Mesodermal cell (in vitro differentiated cells): ENCODE measurements at regions not wholly inside any gene's neighbourhood (a gene's known extent, or its start where the extent isn't known, plus 50 kb on each side); places are given as distances from the start of the nearest gene placed in this dataset.

Experiments
- H3K27ac ChIP-seq: 2 replicates; pipeline ENCODE4 v1.7.0; 2013; ENCODE audit warnings: mild to moderate bottlenecking, low read depth, low read length, moderate library complexity; ENCODE audit not compliant: severe bottlenecking
- H3K36me3 ChIP-seq: 2 replicates; pipeline ENCODE4 v1.7.1; 2013; ENCODE audit warnings: mild to moderate bottlenecking, low read length, moderate library complexity; ENCODE audit not compliant: control insufficient read depth, insufficient read depth
- H3K4me1 ChIP-seq: one replicate; pipeline ENCODE4 v1.7.1; 2013; ENCODE audit warnings: mild to moderate bottlenecking, low read length; ENCODE audit not compliant: insufficient read depth, control insufficient read depth, poor library complexity, severe bottlenecking
- H3K4me3 ChIP-seq: 2 replicates; pipeline ENCODE4 v1.7.0; 2013; ENCODE audit warnings: low read length, control low read depth, mild to moderate bottlenecking; ENCODE audit not compliant: insufficient read depth, poor library complexity, severe bottlenecking; ENCODE audit errors: extremely low read depth
- H3K9me3 ChIP-seq: 2 replicates; pipeline ENCODE4 v1.7.1; 2013; ENCODE audit warnings: mild to moderate bottlenecking, low read length, moderate library complexity; ENCODE audit not compliant: control insufficient read depth
- WGBS, 2 experiments: methylation state at CpG; one replicate each; pipeline ENCODE4 v1.1.5; 2013; ENCODE audit warnings: missing lambda C conversion rate in 2 of 2; ENCODE audit not compliant: insufficient coverage in 2 of 2; 5-methylcytosine and 5-hydroxymethylcytosine counted together

- H3K9me3 ChIP-seq, result no peaks in the 10 kb centered on the region
- no peak overlapping the region for H3K27ac ChIP-seq
- H3K4me3 ChIP-seq, result no peak overlapping the region
- no peaks in the 10 kb centered on the region for H3K4me1 ChIP-seq
- 90 to 100% methylated on average over 2 to 4 of the region's 5 CpGs for WGBS, 2 experiments
- no peaks in the 10 kb centered on the region for H3K36me3 ChIP-seq
Measured at GRCh38 chr11:127619946-127620345, 619.4 kb upstream of the KIRREL3 start.

- Histone ChIP-seq H3K27ac (no peak overlapping the region), H3K4me3 (no peak overlapping the region), H3K9me3 (no peaks in the 10 kb centered on the region), H3K36me3 (no peaks in the 10 kb centered on the region), H3K4me1 (no peaks in the 10 kb centered on the region)
- 80% methylated on average over 1 of the region's 1 CpG; no CpG with 5 or more reads in 1 of the 2 experiments for WGBS, 2 experiments
Measured at GRCh38 chr11:127618721-127619120, 618.2 kb upstream of the KIRREL3 start.

GRCh38 chr11:127616158-127616557, 615.6 kb upstream of the KIRREL3 start:
- no peaks in the 10 kb centered on the region for H3K9me3 ChIP-seq
- WGBS, 2 experiments, result 90 to 94% methylated on average over 6 to 8 of the region's 8 CpGs
- H3K27ac ChIP-seq, result no peak overlapping the region
- no peak overlapping the region for H3K4me3 ChIP-seq
- H3K4me1 ChIP-seq, result no peaks in the 10 kb centered on the region
- no peaks in the 10 kb centered on the region for H3K36me3 ChIP-seq

GRCh38 chr11:127612607-127613006, 612.0 kb upstream of the KIRREL3 start:
- H3K9me3 ChIP-seq, result no peaks in the 10 kb centered on the region
- no peaks in the 10 kb centered on the region for H3K36me3 ChIP-seq
- no peak overlapping the region for H3K4me3 ChIP-seq
- 80 to 100% methylated on average over 1 of the region's 2 CpGs for WGBS, 2 experiments
- H3K27ac ChIP-seq, result no peak overlapping the region
- H3K4me1 ChIP-seq, result no peaks in the 10 kb centered on the region

GRCh38 chr11:127609025-127609773, 608.6 kb upstream of the KIRREL3 start:
- Histone ChIP-seq H3K27ac (no peak overlapping the region), H3K9me3 (no peaks in the 10 kb centered on the region), H3K4me3 (no peak overlapping the region), H3K36me3 (no peaks in the 10 kb centered on the region), H3K4me1 (no peaks in the 10 kb centered on the region)
- WGBS, 2 experiments, result 91 to 95% methylated on average over 3 of the region's 4 CpGs

- Histone ChIP-seq H3K4me3 (no peak overlapping the region), H3K4me1 (no peaks in the 10 kb centered on the region), H3K9me3 (no peaks in the 10 kb centered on the region), H3K27ac (no peak overlapping the region), H3K36me3 (no peaks in the 10 kb centered on the region)
- 75% methylated on average over 4 of the region's 9 CpGs for whole genome bisulfite sequencing, 2 experiments
Measured at GRCh38 chr11:127607487-127608085, 607.0 kb upstream of the KIRREL3 start.

- H3K36me3 ChIP-seq, result no peaks in the 10 kb centered on the region
- no peaks in the 10 kb centered on the region for H3K9me3 ChIP-seq
- 89 to 93% methylated on average over 3 of the region's 3 CpGs for WGBS, 2 experiments
- H3K27ac ChIP-seq, result no peak overlapping the region
- no peak overlapping the region for H3K4me3 ChIP-seq
- no peaks in the 10 kb centered on the region for H3K4me1 ChIP-seq
Measured at GRCh38 chr11:127601578-127601977, 601.0 kb upstream of the KIRREL3 start.

- WGBS, 2 experiments, result 75% methylated on average over 2 of the region's 2 CpGs; no CpG with 5 or more reads in 1 of the 2 experiments
- no peaks in the 10 kb centered on the region for H3K4me1 ChIP-seq
Measured at GRCh38 chr11:127600674-127601073, 600.1 kb upstream of the KIRREL3 start.

GRCh38 chr11:127598476-127598875, 597.9 kb upstream of the KIRREL3 start:
- Histone ChIP-seq H3K27ac (no peak overlapping the region), H3K36me3 (no peaks in the 10 kb centered on the region), H3K4me3 (no peak overlapping the region), H3K4me1 (no peaks in the 10 kb centered on the region), H3K9me3 (no peaks in the 10 kb centered on the region)
- WGBS, 2 experiments, result 93 to 100% methylated on average over 2 of the region's 3 CpGs

More at GRCh38 chr11:127600674-127601073, 600.1 kb upstream of the KIRREL3 start:
- Histone ChIP-seq H3K36me3 (no peaks in the 10 kb centered on the region), H3K27ac (no peak overlapping the region), H3K9me3 (no peaks in the 10 kb centered on the region), H3K4me3 (no peak overlapping the region)

GRCh38 chr11:127596433-127596832, 595.9 kb upstream of the KIRREL3 start:
- H3K27ac ChIP-seq, result no peak overlapping the region
- no peak overlapping the region for H3K4me3 ChIP-seq
- no peaks in the 10 kb centered on the region for H3K9me3 ChIP-seq
- 83 to 93% methylated on average over 2 of the region's 3 CpGs for WGBS, 2 experiments
- H3K4me1 ChIP-seq, result no peaks in the 10 kb centered on the region
- no peaks in the 10 kb centered on the region for H3K36me3 ChIP-seq

- no peak overlapping the region for H3K27ac ChIP-seq
- H3K36me3 ChIP-seq, result no peaks in the 10 kb centered on the region
- H3K4me3 ChIP-seq, result no peak overlapping the region
- WGBS, 2 experiments, result no CpG with 5 or more reads among the region's 1 CpG
- no peaks in the 10 kb centered on the region for H3K4me1 ChIP-seq
- no peaks in the 10 kb centered on the region for H3K9me3 ChIP-seq
Measured at GRCh38 chr11:127592371-127592770, 591.8 kb upstream of the KIRREL3 start.
